NCI-H748 (cell line): ENCODE measurements at regions not wholly inside any gene's neighbourhood (a gene's known extent, or its start where the extent isn't known, plus 50 kb on each side); places are given as distances from the start of the nearest gene placed in this dataset.
"Not testable (repeated sequence)": the region's sequence is repeated elsewhere in the genome, so short reads cannot be mapped to it uniquely, and the experiment has no call there.

Experiments used
- DNase-seq: peaks from one replicate; lab custom pipeline; 2025; ENCODE audit not compliant: unreplicated experiment; lab: John Stamatoyannopoulos, UW

DNA sequence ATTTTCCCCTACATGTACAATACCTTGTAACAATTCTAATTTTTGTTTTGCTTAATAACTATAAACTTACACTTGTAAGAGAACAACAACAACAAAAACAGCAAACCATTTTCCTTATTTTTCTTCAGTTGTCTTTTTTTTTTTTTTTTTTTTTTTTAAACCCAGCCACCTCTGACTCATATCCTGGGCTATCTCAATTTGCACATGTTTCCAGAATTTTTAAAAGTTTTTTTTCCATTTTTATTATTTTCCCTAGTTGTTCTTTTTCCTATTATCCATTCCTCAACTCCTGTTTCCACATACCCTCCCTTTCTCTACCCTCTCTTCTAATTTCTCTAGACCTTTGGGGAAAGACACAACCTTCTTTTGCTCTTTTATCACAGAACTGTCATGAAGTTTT lies 112.5 kb downstream of the EFEMP1 start:
- no peak for DNase-seq

DNA sequence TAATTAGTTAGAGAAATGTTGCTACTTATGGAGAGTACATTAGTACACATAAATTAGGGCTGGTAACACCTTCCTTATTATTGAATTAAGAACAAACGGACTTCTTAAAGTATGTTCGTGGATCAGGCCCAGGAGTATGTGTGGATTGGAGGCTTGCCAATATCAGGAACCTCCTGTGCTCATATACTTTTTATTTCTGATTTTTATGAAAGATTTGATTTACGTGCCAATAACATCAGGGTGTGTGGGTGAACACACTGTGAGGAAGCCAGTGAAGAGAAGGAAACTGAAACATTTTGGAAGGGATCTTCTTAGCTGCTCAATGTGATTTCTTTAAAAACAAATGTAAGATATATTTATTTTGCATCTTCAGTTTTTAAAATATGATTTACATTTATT lies 113.0 kb downstream of the EFEMP1 start:
- no peak for DNase-seq

DNA sequence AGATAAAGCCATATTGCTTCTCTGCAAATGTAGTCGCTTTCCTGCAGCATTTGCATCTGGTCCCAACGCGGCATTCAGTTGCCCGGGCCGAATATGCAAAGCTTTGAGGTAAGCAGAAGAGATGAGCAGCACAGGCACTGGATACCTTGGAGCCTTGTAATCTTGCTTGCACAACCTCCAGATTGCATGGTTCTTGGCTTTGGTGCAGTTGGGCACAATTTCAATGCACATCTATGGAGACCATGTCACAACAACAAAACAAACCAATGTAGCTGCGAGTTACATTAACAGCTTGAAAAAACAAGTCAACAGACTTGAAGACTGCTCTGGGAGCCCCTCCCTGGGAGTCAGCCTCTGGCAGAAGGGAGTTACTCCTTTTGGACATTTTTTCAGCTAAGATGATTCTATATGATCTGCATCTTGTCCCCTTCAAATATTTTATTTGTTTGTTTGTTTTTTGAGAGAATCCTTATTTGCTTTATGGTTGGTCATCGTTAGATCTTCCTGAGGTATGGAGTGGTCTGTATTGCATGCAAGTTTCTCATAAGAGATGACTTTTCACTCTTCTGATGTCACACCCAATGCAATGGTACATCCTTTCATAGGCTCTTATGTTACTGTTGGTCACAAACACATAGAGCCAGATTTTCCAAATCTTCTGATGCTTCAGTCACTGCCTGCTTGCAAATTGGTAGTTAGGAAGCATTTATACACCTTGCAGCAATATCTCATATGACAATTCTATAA lies 113.5 kb downstream of the EFEMP1 start:
- DNase-seq, result no peak

DNA sequence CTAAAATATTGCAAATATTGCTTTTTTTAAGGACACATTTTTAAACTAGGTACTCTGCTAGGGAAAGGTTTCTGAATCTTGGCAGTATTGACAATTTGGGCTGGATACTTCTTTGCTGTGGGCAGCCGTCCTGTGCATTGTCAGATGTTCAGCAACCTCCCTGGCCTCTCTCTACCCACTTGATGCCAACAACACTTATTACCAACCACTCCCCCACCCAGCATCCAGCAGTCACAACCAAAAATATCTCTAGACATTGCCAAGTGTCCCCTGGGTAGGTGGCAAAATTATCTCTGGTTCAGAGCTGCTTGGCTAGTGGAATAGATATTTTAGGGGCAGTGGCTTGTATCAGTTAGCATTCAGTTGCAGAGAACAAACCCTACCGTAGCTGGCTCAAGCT lies 114.3 kb upstream of the PNPT1 start:
- no peak for DNase-seq

DNA sequence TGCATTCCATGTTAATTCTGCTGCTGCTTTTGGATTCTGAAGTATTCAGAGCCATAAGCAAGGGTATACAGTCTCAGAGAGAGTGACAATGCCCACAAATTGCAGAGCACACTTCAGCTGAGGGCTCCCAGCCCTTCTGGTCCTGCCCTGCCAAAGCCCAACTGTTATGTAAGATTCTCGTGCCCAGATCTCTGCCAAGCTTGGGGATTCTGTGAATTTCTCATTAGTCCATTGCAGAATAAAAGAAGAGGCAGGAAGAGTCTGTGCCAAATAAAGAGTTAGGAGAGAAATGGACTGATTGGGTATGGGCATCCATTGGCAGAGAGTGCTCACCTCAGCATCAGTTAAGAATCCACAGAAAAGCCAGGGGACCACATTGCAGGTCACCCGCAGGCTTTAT lies 112.0 kb upstream of the PNPT1 start:
- no peak for DNase-seq

DNA sequence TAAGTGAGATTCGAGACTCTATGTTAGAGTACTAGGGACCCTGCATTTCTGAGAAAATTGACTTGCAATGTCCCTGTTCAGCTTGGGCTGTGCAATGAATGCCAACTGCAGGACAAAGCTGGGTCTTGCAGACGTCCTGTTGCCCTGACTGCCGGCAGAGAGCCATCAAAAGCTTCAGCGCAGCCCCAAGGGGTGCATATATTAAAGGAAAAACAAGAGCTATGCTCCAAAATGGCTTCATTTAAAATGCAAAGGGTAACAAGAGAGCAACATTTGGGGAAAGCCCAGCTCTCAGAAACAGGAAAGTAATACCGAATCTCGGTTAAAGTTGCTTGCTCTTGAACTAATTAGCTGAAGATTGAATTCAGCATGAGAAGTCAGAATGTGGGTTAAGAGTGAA lies 110.9 kb upstream of the PNPT1 start:
- no peak for DNase-seq

DNA sequence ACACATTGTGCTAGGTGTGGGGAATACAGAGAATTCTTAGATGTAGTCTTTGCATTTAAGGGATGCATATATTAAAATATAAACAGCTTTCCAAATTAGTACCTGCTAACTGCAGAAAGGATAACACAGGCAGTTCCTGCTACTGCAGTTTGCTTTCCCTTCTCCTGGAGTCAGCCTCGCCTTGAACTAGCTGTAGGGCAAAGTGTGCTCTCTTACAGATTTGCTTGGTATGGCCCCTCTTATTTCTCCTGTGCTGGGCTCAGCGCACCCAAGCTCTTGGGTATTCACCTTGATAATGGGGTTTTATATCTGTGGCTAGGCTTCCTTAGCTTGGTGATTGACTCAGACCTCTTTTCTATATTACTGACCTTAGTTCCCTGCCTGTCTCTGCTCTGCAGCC lies 108.4 kb upstream of the PNPT1 start:
- DNase-seq, result no peak

DNA sequence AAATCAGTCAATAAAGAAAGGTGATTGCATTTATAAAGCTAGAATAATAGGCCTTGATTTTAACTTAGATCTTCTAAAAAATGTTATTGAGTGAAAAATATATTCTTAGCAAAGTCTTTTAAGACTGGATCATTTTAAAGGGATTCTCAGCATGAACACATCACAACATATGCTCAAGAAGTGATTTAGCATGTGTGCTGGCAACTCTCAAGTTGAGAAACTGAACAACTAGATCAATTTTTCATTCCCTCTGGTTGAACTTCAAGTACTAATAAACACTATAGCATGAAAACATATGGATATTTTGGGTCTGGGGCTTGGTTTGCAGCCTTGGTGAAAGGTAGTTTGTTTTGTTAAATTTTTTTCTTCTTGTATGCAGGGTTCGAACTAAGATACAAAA lies 107.8 kb upstream of the PNPT1 start:
- DNase-seq, result no peak

DNA sequence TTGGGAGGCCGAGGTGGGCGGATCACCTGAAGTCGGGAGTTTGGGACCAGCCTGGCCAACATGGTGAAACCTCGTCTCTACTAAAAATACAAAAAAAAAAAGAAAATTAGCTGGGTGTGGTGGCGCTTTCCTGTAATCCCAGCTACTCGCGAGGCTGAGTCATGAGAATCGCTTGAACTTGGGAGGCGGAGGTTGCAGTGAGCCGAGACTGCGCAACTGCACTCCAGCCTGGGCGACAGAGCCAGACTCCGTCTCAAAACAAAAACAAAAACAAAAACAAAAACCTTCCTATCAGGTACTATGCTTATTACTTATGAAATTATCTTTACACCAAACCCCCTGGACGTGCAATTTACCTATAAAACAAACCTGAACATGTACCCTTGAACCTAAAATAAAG lies 106.0 kb upstream of the PNPT1 start:
- DNase-seq, result not testable (repeated sequence)

DNA sequence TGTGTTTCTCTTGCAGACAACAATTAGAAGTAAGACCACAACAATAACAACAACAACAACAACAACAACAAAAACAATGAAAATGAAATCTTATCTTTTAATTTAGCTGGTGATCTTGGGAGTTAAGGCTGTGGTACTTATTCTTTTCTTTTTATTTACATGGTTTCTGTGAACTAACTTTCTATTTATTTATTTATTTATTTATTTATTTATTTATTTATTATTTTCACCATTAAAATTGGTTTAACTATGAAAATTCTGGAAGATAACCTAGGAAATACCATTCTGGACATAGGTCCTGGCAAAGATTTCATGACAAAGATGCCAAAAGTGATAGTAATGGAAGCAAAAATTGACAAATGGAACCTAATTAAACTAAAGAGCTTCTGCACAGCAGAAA lies 102.5 kb upstream of the PNPT1 start:
- DNase-seq, result no peak

DNA sequence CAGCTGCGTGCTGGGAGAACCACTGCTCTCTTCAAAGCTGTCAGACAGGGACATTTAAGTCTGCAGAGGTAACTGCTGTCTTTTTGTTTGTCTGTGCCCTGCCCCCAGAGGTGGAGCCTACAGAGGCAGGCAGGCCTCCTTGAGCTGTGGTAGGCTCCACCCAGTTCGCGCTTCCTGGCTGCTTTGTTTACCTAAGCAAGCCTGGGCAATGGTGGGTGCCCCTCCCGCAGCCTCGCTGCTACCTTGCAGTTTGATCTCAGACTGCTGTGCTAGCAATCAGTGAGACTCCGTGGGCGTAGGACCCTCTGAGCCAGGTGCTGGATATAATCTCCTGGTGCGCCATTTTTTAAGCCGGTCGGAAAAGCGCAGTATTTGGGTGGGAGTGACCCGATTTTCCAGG lies 100.0 kb upstream of the PNPT1 start:
- peak; percentile 17 for DNase-seq

DNA sequence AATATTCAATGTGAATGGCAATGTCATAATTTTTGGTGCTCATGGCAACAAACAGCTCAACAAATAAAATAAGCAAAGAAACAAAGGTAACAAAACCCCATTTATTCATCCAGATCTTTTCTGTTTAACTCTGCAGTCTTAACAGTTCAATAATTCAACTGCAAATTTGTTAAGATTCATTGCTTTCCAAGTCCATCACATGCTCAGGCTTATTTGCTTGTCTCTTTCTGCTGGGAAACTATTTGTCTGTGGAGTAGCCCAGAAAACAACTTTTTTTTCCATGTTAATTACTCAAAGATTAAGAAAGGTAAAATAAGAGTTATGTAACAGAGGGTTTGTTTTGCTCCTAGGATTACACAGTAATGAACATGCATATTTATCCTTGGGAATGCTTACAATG lies 92.6 kb upstream of the PNPT1 start:
- DNase-seq, result no peak

DNA sequence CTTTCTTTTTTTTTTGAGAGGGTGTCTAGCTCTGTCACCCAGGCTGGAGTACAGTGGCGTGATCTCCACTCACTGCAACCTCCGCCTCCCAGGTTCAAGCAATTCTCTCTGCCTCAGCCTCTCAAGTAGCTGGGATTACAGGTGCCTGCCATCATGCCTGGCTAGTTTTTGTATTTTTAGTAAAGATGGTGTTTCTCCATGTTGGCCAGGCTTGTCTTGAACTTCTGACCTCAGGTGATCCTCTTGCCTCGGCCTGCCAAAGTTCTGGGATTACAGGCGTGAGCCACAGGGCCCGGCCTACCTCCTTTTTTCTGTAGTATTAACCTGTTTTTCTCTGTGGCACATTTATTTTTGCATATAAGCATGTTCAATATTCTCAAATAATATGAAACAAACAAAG lies 90.1 kb upstream of the PNPT1 start:
- DNase-seq, result not testable (repeated sequence)

DNA sequence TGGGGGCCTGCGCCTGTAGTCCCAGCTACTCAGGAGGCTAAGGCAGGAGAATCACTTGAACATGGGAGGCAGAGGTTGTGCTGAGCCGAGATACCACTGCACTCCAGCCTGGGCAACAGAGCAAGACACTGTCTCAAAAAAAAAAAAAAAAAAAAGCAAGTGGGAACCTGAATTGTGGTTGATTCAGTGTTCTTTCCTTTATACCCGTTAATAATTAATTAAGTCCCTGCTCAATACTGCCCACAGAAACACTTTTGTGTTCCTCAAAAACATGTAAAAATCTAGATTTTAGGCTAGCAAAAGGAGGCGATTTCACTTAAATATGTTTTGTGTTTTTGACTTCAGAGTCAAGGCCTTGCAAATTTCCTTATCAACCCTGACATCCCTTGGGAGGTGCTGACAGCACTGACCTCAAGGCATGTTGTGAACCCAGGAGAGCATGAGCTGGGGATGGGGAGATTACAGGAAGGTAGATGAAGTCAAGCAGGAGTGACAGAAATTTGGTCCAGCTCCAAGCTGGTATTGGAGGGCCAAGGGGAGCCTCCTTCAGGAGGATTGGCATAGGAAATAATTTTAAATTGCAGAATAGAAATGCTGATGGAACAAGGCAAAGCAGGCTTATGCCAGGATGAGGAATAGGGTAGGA lies 89.0 kb upstream of the PNPT1 start:
- DNase-seq, result no peak

DNA sequence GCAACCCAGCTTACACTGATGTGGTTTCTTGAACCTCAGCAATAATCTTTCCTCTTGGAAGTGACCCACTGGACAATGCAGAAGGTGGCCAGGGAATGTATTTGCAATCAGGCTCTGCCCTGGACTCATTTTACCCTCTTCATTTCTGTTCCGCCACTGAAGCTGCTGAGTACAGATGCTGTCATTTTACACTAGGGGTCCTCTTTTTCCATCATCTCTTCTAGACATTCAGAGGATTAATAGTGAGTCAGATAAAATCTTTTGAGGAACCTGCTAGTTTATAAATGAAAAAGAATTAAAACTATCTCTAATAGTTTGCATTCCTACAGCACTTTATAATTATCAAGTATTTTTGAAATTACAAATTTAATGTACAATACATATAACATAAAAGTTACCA lies 87.9 kb upstream of the PNPT1 start:
- no peak for DNase-seq

DNA sequence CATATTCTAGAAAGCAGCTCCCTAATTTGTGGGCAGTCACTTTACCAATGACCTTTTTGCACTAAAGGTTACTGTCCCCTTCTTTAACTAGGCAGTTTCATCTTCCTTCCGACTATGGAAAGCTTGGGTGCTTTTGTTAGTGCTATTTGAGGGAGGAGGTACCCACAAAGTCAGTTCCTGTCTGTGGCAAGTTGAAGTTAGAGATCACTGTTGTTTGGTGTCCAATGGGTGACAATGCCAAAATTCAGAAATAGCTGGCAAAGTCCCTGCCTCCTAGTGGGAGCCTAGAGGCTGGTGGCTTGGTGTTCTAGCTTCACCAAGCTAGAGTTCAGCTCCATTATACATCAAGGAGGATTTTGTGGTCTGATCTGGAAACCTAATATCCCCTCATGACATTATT lies 87.1 kb upstream of the PNPT1 start:
- DNase-seq, result no peak

DNA sequence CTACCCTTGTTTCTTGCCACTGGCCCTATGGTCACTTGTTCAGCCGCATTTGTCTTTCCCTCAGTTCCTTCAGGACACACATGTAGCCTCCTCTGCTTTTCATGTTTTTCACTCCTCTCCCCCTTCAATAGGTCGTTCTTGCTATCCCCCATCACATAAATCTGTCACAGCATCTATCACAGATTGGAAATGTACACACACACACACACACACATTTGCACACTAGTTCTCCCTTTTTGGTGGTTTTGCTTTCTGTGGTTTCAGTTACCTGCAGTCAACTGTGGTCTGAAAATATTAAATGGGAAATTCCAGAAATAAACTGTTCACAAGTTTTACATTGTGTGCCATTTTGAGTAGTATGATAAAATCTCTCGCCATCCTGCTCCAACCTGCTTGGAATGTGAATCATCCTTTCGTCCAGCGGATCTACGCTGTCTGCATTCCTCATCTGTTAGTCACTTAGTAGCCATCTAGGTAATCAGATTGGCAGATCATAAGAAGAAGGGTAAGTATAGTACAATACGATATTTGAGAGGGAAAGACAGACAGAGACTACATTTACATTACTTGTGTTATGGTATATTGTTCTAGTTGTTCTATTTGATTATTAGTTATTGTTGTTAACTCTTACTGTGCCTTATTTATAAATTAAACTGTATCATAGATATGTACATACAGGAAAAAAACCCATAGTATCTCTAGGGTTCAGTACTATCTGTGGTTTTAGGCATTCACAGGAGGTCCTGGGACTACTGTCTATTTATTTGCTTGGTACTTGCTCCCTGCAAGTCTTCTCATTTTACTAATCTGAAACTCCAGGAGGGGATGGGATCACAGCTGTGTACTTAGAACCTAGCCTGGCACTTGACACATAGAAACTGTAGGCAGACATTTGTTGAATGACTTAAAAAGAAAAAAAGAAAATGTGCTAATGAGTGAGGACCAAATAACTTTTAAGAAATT lies 86.1 kb upstream of the PNPT1 start:
- no peak for DNase-seq

DNA sequence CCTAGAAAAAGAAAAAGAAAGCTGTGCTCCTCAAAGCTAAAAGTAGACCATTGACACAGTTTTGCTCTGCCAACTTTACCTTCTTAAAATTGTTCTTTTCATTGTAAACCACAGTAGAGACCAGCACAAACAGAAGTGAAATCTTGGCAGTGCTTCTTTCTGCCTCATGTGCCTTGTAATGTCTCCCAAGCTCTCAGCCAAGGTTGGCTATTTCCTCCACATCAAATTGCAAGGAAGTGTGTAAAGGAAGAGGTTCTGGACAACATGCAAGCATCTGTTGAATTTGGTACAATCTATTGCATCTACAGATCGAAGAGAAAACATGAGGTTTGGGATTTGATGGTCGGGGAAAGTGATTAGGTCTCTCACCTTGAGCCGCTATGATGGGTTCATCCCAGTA lies 83.3 kb upstream of the PNPT1 start:
- no peak for DNase-seq

DNA sequence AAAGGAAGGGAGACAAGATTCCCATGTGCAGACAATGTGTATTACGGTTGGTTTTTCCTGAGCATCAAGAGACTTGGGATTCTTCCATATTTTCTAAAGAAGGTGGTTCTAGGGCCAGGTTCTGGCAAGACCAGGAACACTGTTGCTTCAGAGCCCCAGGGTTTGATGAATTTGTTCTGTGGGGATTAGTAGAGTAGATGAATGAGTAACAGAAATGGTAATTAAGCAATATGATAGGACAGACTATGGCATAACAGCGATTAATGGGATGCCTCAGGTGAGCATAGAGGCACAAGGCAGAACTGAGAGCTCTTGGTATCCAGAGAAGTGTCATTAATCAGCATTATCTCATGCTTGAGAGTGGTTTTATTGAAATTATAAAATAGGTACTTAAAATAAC lies 82.8 kb upstream of the PNPT1 start:
- no peak for DNase-seq

DNA sequence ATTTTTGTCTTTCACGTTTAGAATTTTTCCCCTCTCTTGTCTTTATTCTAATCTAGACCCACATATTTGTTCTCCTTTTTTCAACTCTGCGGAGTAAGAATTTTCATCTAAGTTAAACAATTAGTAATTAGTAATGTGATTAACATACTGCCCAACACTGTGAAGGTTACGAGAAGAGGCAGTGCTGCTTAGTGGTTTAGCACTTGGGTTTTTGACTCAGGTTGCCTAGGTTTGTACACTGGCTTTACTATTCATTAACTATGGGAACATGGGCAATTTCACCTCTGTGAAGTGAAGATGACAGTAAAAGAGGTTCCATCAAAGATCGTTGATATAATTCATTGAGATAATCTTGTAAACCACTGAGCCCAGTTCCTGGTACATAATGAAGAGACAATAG lies 82.2 kb upstream of the PNPT1 start:
- no peak for DNase-seq

DNA sequence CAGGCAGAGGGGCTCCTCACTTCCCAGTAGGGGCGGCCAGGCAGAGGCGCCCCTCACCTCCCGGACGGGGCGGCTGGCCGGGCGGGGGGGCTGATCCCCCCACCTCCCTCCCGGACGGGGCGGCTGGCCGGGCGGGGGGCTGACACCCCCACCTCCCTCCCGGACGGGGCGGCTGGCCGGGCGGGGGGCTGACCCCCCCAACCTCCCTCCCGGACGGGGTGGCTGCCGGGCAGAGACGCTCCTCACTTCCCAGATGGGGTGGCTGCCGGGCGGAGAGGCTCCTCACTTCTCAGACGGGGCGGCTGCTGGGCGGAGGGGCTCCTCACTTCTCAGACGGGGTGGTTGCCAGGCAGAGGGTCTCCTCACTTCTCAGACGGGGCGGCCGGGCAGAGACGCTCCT lies 80.0 kb upstream of the PNPT1 start:
- DNase-seq, result not testable (repeated sequence)
